Testis (tissue), 2 donors: ENCODE measurements at regions not wholly inside any gene's neighbourhood (a gene's known extent, or its start where the extent isn't known, plus 50 kb on each side); places are given as distances from the start of the nearest gene placed in this dataset.

Experiments
- POLR2A ChIP-seq: fragments of 450-650 bp; IDR thresholded peaks from one replicate; pipeline ENCODE4 v1.6.1; 2017; ENCODE audit warnings: antibody characterized with exemption, mild to moderate bottlenecking, moderate library complexity
- TF ChIP-seq, protein P1 (sequence below), 3 experiments: fragments of 450-650 bp in 2 of 3; fragments of 200-600 bp in 1 of 3; sonication (generic) in 1 of 3; IDR thresholded peaks; one replicate each; pipeline ENCODE4 v1.5.1; 2016 to 2019; ENCODE audit warnings: antibody characterized with exemption in 3 of 3, mild to moderate bottlenecking in 2 of 3, moderate library complexity in 1 of 3

- no peak for TF ChIP-seq POLR2A
- TF ChIP-seq, protein P1, sequence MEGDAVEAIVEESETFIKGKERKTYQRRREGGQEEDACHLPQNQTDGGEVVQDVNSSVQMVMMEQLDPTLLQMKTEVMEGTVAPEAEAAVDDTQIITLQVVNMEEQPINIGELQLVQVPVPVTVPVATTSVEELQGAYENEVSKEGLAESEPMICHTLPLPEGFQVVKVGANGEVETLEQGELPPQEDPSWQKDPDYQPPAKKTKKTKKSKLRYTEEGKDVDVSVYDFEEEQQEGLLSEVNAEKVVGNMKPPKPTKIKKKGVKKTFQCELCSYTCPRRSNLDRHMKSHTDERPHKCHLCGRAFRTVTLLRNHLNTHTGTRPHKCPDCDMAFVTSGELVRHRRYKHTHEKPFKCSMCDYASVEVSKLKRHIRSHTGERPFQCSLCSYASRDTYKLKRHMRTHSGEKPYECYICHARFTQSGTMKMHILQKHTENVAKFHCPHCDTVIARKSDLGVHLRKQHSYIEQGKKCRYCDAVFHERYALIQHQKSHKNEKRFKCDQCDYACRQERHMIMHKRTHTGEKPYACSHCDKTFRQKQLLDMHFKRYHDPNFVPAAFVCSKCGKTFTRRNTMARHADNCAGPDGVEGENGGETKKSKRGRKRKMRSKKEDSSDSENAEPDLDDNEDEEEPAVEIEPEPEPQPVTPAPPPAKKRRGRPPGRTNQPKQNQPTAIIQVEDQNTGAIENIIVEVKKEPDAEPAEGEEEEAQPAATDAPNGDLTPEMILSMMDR (IDR thresholded peaks at IDR 0.05) = no peak
These were observed 880.2 kb downstream of the TSN start for GRCh38 chr2:122635686-122636085.
